ENCODE measurements at regions not wholly inside any gene's neighbourhood (a gene's known extent, or its start where the extent isn't known, plus 50 kb on each side); places are given as distances from the start of the nearest gene placed in this dataset.
"Not testable (repeated sequence)": the region's sequence is repeated elsewhere in the genome, so short reads cannot be mapped to it uniquely, and the experiment has no call there.

DNA sequence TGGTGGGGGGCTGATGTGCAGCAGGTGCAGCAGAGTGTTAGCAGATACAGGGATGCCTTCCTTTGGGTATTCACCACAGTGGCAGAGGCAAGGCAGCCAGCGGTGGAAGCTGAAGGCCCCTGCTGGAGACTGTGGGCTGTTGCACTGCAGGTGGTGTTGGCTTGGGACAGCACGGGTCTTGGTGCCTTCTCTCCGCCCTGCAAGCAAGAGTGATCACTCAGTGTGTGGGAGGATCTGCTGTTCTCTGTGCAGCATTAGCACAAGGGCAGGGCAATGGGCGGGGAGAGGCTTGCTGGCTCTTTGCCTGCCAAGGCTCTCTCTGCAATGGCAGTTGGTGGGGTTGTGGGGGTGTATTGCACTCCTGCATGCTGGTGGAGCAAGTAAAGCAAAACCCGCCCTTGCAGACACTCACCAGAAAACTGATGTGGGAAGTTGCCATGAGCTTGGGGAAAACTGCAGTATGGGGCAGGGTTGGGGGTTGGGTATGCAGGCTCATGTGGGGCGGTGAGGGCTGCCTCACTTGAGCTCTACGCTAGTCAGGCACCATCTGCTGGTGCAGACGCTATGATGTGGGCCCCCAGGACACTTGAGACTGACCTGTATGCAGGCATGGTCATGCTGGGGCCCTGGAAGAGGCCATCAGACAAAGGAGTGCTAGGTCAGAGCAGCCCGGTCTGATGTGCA is 820.8 kb upstream of the GRIA3 start:
- ChIA-PET POLR2A (no interaction called here), CTCF (no interaction called here)
- TF ChIP-seq TCF7L2 (IDR thresholded peaks at IDR 0.05; ENCODE audit: low read depth, low read length) (no peak), POLR2AphosphoS5 (IDR thresholded peaks at IDR 0.05; ENCODE audit: low read depth, low read length) (no peak), SIN3A (IDR thresholded peaks at IDR 0.05; ENCODE audit: borderline replicate concordance, insufficient read depth, low read depth, low read length) (no peak)
- TF ChIP-seq, protein P1, sequence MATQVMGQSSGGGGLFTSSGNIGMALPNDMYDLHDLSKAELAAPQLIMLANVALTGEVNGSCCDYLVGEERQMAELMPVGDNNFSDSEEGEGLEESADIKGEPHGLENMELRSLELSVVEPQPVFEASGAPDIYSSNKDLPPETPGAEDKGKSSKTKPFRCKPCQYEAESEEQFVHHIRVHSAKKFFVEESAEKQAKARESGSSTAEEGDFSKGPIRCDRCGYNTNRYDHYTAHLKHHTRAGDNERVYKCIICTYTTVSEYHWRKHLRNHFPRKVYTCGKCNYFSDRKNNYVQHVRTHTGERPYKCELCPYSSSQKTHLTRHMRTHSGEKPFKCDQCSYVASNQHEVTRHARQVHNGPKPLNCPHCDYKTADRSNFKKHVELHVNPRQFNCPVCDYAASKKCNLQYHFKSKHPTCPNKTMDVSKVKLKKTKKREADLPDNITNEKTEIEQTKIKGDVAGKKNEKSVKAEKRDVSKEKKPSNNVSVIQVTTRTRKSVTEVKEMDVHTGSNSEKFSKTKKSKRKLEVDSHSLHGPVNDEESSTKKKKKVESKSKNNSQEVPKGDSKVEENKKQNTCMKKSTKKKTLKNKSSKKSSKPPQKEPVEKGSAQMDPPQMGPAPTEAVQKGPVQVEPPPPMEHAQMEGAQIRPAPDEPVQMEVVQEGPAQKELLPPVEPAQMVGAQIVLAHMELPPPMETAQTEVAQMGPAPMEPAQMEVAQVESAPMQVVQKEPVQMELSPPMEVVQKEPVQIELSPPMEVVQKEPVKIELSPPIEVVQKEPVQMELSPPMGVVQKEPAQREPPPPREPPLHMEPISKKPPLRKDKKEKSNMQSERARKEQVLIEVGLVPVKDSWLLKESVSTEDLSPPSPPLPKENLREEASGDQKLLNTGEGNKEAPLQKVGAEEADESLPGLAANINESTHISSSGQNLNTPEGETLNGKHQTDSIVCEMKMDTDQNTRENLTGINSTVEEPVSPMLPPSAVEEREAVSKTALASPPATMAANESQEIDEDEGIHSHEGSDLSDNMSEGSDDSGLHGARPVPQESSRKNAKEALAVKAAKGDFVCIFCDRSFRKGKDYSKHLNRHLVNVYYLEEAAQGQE (IDR thresholded peaks at IDR 0.05; ENCODE audit: insufficient read depth in 1 of 2, low read depth in 2 of 2, low read length in 1 of 2), result no peak
- TF ChIP-seq, protein P2, sequence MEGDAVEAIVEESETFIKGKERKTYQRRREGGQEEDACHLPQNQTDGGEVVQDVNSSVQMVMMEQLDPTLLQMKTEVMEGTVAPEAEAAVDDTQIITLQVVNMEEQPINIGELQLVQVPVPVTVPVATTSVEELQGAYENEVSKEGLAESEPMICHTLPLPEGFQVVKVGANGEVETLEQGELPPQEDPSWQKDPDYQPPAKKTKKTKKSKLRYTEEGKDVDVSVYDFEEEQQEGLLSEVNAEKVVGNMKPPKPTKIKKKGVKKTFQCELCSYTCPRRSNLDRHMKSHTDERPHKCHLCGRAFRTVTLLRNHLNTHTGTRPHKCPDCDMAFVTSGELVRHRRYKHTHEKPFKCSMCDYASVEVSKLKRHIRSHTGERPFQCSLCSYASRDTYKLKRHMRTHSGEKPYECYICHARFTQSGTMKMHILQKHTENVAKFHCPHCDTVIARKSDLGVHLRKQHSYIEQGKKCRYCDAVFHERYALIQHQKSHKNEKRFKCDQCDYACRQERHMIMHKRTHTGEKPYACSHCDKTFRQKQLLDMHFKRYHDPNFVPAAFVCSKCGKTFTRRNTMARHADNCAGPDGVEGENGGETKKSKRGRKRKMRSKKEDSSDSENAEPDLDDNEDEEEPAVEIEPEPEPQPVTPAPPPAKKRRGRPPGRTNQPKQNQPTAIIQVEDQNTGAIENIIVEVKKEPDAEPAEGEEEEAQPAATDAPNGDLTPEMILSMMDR (IDR thresholded peaks at IDR 0.05), result no peak
- intact Hi-C loops (cut with micrococcal nuclease; ENCODE audit: unreplicated experiment) (no loop called here), in situ Hi-C loops (cut with HindIII; ENCODE audit: low pct_unique_long_range_greater_than_20kb, low sequenced_read_pairs) (no loop called here)
- Histone ChIP-seq H3K36me3 (ENCODE audit: control insufficient read depth, insufficient read depth, low read length) (no peaks in the 10 kb centered on the region), H3K4me3 (ENCODE audit: low read depth in 2 of 2, low read length in 2 of 2) (no peak overlapping the region), H3K27ac (ENCODE audit: low read length) (no peak overlapping the region), H3K27me3 (ENCODE audit: control insufficient read depth, insufficient read depth, low read length) (no peaks in the 10 kb centered on the region), H3K9me3 (ENCODE audit: control insufficient read depth, insufficient read depth, low read depth, low read length) (no peaks in the 10 kb centered on the region), H3K4me1 (ENCODE audit: control insufficient read depth, insufficient read depth, low read length) (no peaks in the 10 kb centered on the region)
- no peak for ATAC-seq
- BruUV-seq (replicated peaks), result no TSS peak
- no peak for DNase-seq (ENCODE audit: low read depth, low spot score)

DNA sequence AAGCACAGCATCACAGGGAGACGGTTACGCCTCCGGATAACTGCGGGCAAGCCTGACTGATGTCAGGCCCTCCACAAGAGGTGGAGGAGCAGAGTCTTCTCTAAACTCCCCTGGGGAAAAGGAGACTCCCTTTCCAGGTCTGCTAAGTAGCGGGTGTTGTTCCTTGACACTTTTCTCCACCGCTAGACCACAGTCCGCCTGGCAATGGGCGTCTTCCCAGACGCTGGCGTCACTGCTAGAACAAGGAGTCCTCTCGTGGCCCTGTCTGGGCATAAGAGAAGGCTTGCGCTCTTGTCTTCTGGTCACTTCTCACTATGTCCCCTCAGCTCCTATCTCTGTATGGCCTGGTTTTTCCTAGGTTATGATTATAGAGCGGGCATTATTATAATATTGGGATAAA is 808.5 kb upstream of the GRIA3 start:
- ATAC-seq; H3K36me3 ChIP-seq (ENCODE audit: control insufficient read depth, insufficient read depth, low read length); POLR2A ChIA-PET; BruUV-seq (replicated peaks); DNase-seq (ENCODE audit: low read depth, low spot score); in situ Hi-C loops (cut with HindIII; ENCODE audit: low pct_unique_long_range_greater_than_20kb, low sequenced_read_pairs); CTCF ChIA-PET; H3K9me3 ChIP-seq (ENCODE audit: control insufficient read depth, insufficient read depth, low read depth, low read length); H3K27me3 ChIP-seq (ENCODE audit: control insufficient read depth, insufficient read depth, low read length); H3K4me3 ChIP-seq (ENCODE audit: low read depth in 2 of 2, low read length in 2 of 2); H3K27ac ChIP-seq (ENCODE audit: low read length); H3K4me1 ChIP-seq (ENCODE audit: control insufficient read depth, insufficient read depth, low read length); intact Hi-C loops (cut with micrococcal nuclease; ENCODE audit: unreplicated experiment): not testable (repeated sequence)

DNA sequence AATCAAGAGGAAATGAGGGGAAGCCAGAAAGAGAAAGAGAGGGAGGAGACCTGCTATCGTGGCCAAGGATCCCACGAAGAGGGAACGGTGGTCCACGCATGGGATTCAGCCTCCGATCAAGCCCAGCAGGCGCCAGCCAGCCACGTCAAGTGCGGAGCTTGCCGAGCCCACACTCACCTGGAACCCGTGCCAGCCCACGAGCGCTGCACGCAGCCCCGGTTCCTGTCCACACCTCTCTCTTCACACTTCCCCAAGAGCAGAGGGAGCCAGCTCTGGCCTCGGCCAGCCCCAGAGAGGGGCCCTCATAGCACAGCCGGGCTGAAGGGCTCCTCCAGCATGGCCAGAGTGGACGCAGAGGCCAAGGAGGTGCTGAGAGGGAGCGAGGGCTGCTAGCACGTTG is 795.1 kb upstream of the GRIA3 start:
- Histone ChIP-seq H3K4me3 (ENCODE audit: low read depth in 2 of 2, low read length in 2 of 2) (no peak overlapping the region), H3K27ac (ENCODE audit: low read length) (no peak overlapping the region), H3K9me3 (ENCODE audit: control insufficient read depth, insufficient read depth, low read depth, low read length) (no peaks in the 10 kb centered on the region), H3K4me1 (ENCODE audit: control insufficient read depth, insufficient read depth, low read length) (no peaks in the 10 kb centered on the region), H3K36me3 (ENCODE audit: control insufficient read depth, insufficient read depth, low read length) (no peaks in the 10 kb centered on the region), H3K27me3 (ENCODE audit: control insufficient read depth, insufficient read depth, low read length) (no peaks in the 10 kb centered on the region)
- POLR2A ChIA-PET, result no interaction called here
- CTCF ChIA-PET, result no interaction called here
- BruUV-seq (replicated peaks), result no TSS peak
- DNase-seq (ENCODE audit: low read depth, low spot score) (no peak), ATAC-seq (no peak)
- in situ Hi-C loops (cut with HindIII; ENCODE audit: low pct_unique_long_range_greater_than_20kb, low sequenced_read_pairs) (no loop called here), intact Hi-C loops (cut with micrococcal nuclease; ENCODE audit: unreplicated experiment) (no loop called here)
- no peak for TF ChIP-seq SIN3A (IDR thresholded peaks at IDR 0.05; ENCODE audit: borderline replicate concordance, insufficient read depth, low read depth, low read length)
- TF ChIP-seq, protein P2 (IDR thresholded peaks at IDR 0.05), result no peak
- TF ChIP-seq TCF7L2 (IDR thresholded peaks at IDR 0.05; ENCODE audit: low read depth, low read length), result no peak
- TF ChIP-seq, protein P1 (IDR thresholded peaks at IDR 0.05; ENCODE audit: insufficient read depth in 1 of 2, low read depth in 2 of 2, low read length in 1 of 2), result no peak
- TF ChIP-seq POLR2AphosphoS5 (IDR thresholded peaks at IDR 0.05; ENCODE audit: low read depth, low read length), result no peak

All from Panc1 (cell line).